Ecto neural progenitor cell (in vitro differentiated cells): ENCODE measurements at regions not wholly inside any gene's neighbourhood (a gene's known extent, or its start where the extent isn't known, plus 50 kb on each side); places are given as distances from the start of the nearest gene placed in this dataset.

ENCODE experiments used
- DNase-seq: peaks from one replicate; pipeline ENCODE4 v3.0.0-alpha.2; 2018; ENCODE audit warnings: low spot score

DNA sequence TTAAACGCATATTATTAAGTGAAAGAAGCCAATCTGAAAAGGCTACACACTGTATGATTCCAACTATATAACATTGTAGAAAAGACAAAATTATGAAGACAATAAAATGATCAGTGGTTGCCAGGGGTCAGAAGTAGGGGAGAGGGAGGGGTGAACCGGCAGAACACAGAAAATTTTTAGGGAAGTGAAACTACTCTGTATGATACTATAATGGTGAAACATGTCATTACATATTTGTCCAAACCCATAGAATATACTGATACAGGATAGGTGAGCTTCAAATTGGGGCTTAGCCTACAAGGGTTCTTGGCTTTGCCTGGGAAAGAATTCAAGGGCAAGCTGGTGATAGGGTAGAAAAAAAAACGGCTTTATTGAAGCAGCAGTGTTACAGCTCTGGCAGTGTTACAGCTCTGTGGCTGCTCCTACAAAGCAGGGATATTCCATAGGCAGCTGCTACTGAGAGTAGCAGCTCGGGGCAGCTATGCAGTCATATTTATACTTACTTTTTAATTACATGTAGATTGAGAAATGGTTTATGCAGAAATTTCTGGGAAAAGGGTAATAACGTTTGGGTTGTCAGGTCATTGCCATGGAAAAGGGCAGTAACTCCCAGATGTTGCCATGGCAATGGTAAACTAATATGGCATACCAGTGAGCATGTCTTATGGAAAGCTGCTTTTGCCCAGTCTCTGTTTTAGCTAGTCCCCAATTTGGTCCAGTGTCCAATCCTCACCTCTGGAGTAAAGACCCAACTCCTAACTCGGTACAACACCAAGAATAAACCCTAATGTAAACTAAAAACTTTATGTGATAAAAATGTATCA, 125.1 kb upstream of the SLC25A36 start:
- no peak for DNase-seq

- DNase-seq: no peak
Observed at GRCh38 chr3:140821493-140821892, 120.1 kb upstream of the SLC25A36 start.

DNA sequence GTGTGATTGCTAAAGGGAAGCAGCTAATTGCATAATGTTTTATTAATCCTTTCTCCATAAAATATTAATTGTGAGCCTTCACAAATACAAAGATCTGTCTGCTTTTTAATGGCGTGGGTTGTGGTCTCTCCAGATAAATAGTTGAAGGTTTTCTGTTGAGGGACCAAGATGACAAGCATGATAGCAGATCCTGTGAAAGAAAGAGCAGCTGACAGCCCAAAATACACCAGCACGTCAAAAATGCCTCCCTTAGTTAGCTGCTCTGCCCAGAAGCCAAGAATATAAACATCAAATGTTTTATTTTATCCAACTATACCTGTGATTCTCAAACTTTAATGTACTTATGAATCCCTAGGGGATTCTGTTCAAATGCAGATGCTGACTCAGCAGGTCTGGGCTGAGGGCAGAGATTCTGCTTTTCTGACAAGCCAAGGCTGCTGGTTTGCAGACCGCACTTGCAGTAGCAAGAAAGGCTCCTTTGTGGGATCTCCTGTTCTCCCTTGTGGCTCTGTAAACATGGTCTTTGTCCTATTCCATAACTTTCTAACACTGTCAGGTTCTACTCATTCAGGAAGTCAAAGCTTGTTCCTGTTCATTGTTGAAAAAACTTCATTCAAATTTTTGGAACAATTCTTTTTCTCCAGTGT, 119.1 kb upstream of the SLC25A36 start:
- DNase-seq: no peak

- DNase-seq: no peak
Observed at GRCh38 chr3:140823106-140823505, 118.5 kb upstream of the SLC25A36 start.

- DNase-seq: no peak
Observed at GRCh38 chr3:140827894-140828293, 113.7 kb upstream of the SLC25A36 start.

GRCh38 chr3:140828585-140828984, 113.1 kb upstream of the SLC25A36 start:
- DNase-seq: no peak

DNA sequence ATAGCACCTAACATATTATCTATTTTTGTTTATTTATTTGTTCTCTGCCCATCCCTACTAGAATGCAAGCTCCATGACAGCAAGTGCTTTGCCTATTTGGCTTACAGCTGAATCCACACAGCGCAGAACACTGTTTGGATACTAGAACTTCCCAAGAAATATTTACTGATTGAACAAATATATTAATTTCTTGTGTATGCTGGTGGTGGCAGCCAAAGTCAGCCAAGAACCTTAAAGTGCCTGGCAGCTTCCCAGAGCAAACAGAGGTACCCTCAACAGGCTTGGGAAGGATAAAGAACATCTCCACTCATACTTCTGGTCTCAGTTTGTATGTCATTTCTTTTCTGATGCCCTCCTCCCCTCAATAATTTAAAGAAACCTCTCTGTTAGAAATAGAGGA, 111.8 kb upstream of the SLC25A36 start:
- no peak for DNase-seq

- no peak for DNase-seq
Observed at GRCh38 chr3:140830391-140830790, 111.2 kb upstream of the SLC25A36 start.

- DNase-seq: no peak
Observed at GRCh38 chr3:140832883-140833282, 108.8 kb upstream of the SLC25A36 start.

DNA sequence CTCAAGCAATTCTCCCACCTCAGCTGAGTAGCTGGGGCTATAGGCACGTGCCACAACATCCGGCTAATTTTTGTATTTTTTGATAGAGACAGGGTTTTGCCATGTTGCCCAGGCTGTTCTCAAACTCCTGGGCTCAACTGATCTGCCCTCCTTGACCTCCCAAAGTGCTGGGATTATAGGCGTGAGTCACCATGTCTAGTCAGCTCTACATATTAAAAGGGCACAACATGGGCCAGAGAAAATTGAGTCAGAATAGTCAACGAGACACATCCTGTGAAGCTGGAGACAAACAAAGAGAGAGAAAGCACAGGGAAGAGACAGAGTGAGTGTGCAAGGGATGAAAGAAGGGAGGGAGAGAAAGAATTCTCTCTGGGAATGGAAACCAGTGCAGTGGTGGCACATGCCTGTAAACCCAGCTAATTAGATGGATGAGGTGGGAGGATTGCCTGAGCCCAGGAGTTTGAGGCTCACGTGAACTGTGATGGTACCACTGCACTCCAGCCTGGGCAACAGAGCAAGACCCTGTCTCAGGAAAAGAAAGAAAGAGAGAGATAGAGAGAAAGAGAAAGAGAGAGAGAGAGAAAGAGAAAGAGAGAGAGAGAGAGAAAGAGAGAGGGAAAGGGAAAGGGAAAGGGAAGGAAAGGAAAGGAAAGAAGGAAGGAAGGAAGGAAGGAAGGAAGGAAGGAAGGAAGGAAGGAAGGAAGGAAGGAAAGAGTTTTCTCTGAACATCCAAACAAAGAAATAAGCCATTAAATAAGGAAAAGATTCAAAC, 107.2 kb upstream of the SLC25A36 start:
- no peak for DNase-seq

DNA sequence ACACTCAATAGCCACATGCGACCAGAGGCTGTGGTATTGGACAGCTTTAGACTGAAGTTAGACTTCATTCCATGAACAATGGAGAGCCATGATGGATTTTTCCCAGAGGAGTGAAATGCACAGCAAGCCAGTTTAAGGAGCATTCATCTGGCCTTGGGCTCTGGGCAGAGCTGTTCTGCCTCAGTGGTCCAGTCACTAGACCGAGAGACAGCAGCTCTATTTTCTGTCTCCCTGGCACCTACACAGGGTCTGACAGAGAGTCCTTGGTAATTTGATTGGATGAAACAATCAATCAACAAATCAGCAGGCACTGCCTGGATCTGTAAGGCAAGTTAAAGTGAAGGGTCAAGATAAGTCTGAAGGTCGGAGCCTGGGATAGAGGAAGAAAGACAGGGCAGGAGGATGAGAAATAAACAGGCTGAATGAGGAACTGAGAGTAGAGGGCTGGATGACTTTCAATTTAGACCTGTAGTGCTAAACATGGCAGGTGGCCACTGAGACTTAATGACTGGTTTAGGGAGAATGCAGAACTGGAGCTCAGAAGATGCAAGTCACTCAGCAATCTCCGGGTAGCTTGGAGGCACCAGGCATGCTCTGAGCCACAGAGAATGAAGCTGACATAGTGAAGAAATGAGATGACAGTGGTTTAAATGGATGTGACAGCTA, 98.5 kb upstream of the SLC25A36 start:
- no peak for DNase-seq

- no peak for DNase-seq
Observed at GRCh38 chr3:140843656-140844055, 98.0 kb upstream of the SLC25A36 start.

DNA sequence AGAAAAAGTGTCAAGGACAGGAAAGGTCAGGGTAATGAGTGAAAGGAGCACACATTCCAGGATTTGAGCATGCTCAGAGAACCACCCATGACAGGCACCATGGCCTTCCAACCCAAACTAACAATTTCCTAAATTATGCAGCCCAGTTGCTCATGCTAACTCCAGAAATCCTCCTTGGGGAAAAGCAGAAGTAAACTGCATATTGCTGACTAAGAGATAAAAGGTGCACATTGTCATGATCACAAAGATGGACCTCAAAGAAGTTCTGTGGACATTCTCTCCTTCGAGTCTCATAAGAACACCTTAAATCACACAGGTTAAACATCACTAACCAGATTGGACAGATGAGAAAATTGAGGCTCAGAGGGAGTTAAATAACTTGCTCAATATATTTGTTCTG, 97.6 kb upstream of the SLC25A36 start:
- DNase-seq: no peak

GRCh38 chr3:140845882-140846281, 95.8 kb upstream of the SLC25A36 start:
- DNase-seq: no peak

DNA sequence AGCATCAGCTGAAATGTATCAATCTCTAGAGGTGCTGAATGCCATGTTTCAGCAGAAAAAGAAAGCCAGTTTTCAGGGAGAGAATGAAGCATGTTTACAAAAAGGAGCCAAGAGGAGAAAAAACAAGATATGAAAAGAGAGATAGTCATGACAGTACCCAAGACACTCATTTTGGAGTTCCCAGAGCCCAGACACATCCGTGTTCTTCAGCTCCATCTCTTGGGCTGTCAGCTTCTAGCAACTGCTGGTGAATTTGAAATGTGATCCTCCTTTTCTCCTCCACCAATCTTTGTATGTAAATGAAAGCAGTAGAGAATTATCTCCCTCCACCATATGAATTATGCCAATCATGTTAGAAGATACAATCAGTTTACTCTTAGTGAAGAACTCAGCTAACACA, 93.0 kb upstream of the SLC25A36 start:
- no peak for DNase-seq

GRCh38 chr3:140850210-140850955, 91.3 kb upstream of the SLC25A36 start:
- no peak for DNase-seq

- DNase-seq: no peak
Observed at GRCh38 chr3:140854961-140855360, 86.7 kb upstream of the SLC25A36 start.

DNA sequence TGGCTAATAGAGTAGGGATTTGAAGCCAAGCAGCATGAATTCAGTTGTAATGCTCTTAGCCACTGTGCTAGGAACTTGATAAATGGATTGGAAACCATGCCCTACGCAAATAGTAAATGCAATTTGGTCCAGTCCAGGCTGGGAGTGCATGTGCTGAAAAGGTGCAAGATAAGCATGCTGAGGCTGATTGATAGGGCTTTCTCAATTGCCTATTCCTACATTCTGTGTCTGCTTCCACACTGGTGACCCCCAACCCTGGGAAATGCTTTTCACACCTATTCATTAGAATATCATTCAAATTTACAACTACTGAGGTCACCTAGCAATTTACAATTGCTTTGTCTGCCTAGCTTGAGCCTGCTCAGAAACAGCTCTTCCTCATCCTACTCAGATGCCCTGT, 84.7 kb upstream of the SLC25A36 start:
- DNase-seq: no peak

DNA sequence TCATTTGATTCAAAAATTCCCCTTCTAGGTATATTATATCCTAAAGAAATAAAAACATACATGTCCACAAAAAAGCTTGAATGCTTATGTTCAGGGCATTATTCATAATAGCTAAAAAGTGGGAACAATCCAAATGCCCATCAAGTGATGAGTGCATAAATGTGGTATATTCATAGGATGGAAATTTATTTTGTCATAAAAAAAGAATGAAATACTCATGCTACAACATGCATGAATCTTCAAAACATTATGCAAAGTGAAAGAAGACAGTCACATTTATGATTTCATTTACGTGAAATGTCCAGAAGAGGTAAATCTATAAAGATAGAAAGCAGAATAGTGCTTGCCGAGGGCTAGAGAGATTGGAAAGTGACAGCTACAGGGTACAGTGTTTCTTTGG, 83.6 kb upstream of the SLC25A36 start:
- DNase-seq: no peak

DNA sequence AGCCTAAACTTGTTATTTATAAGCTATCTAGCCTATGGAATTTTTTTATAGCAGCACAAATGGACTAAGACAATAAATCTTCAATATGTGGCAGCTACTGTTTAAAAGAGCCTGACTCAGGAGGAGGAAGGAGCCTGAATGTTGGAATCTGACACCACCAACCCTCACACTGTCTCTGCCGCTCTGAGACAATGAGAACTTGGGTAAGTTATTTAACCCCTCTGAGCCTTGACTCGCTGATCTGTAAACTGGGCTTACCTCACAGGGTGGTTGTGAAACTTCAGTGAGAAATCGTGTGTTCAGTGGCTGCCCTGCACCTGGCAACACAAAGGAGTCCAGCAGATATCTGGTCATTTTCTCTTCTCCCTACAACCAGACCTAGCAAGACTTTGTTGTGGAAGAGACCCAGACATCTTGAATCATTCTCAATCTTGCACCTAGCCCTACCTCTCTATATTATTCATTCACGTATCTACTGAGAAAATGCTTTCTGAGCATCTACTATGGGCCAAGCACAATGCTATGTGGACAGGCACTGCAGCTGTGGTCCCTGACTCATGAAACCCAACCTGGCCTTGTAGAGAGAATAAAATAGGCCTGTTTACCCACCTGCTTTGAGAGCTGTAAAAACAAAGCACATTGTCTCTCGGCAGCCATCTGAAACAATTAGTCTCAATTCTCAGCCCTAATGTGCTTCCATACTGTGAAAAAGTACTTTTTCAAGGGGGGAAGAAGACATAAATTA, 81.9 kb upstream of the SLC25A36 start:
- DNase-seq: no peak

DNA sequence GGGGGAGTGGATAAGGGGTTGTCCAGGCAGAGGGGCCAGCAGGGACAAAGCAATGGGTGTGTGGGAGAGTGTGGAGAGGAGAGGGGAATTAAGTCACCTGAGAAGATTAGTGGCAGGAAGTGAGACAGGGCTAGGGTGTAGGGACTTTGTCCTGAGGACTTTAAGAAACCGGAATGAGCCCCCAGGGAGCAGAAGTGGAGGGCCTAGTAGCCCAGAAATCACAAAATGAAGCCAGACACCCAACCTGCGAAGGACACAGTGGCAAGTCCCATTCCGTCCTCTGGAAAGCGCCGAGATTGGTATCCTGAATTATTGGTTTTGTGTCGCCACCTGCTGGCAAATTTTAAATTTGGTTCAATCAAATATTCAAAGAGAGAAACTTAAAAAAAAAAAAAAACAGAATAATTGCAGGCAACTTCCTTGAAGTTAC, 78.0 kb upstream of the SLC25A36 start:
- DNase-seq: peak; percentile 56
